ENCODE measurements at regions not wholly inside any gene's neighbourhood (a gene's known extent, or its start where the extent isn't known, plus 50 kb on each side); places are given as distances from the start of the nearest gene placed in this dataset.

DNA sequence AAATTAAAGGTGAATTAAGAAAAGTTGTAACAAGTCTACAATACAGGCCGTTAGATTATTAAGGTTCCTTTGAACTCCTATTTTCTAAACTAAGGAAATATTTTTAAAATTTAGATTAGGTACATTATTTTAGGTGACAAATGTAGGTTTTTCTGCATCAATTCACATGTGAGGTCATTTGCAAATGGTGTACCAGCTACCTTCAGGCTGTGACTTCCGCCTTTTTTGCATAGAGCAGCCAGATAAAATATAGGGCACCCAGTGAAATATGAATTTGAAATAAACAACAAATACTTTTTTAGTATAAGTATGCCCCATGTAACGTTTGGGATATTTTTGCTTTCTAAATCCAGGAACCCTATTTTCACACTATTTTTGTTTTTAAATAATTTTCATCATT lies 544.0 kb downstream of the LMO4 start:
- Histone ChIP-seq H3K9me3 (ENCODE audit: control insufficient read depth in 4 of 4, low read length in 3 of 4) (no peaks in the 10 kb centered on the region), H3K4me1 (ENCODE audit: control insufficient read depth in 4 of 4, insufficient read depth in 4 of 4, low read length in 3 of 4) (no peaks in the 10 kb centered on the region), H3K4me3 (ENCODE audit: low read depth in 1 of 3, low read length in 3 of 3) (no peak overlapping the region), H3K27ac (ENCODE audit: low read depth in 1 of 2, low read length in 2 of 2) (no peak overlapping the region), H3K9ac (ENCODE audit: low read depth in 1 of 2, low read length in 2 of 2) (no peak overlapping the region), H3K27me3 (ENCODE audit: control insufficient read depth in 4 of 4, insufficient read depth in 4 of 4, low read length in 3 of 4) (no peaks in the 10 kb centered on the region), H3K36me3 (ENCODE audit: control insufficient read depth in 4 of 4, insufficient read depth in 3 of 4, low read depth in 1 of 4, low read length in 3 of 4) (no peaks in the 10 kb centered on the region)
- WGBS: 84% methylated on average over 3 of the region's 3 CpGs
- no peak for TF ChIP-seq HNF4A (conservative IDR thresholded peaks at IDR 0.05)
- no peak for DNase-seq (ENCODE audit: low spot score)

DNA sequence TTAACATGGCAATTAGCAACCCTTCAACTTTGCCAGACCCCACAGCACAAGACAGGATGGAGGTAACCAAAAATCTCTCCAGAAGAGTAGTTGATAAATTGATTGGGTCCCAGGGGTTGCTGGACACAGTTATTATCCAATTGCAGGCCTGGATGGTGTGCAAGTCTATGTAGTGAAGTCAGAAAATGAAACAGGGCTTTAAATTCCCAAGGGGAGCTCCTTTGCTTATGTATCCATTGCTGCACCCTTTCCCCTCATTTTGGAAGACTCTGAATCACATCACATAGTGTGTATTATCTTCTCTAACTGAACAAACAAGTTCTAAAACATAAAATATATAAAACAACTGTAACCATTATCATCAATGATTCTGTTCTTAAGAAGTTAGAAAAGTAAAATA lies 550.2 kb downstream of the LMO4 start:
- TF ChIP-seq JUND (IDR thresholded peaks at IDR 0.05) (no peak), FOXA2 (IDR thresholded peaks at IDR 0.05) (no peak), HNF4A (conservative IDR thresholded peaks at IDR 0.05) (no peak), TAF1 (conservative IDR thresholded peaks at IDR 0.05) (no peak)
- TF ChIP-seq, protein P1, sequence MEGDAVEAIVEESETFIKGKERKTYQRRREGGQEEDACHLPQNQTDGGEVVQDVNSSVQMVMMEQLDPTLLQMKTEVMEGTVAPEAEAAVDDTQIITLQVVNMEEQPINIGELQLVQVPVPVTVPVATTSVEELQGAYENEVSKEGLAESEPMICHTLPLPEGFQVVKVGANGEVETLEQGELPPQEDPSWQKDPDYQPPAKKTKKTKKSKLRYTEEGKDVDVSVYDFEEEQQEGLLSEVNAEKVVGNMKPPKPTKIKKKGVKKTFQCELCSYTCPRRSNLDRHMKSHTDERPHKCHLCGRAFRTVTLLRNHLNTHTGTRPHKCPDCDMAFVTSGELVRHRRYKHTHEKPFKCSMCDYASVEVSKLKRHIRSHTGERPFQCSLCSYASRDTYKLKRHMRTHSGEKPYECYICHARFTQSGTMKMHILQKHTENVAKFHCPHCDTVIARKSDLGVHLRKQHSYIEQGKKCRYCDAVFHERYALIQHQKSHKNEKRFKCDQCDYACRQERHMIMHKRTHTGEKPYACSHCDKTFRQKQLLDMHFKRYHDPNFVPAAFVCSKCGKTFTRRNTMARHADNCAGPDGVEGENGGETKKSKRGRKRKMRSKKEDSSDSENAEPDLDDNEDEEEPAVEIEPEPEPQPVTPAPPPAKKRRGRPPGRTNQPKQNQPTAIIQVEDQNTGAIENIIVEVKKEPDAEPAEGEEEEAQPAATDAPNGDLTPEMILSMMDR (IDR thresholded peaks at IDR 0.05; ENCODE audit: low read depth, low read length, missing input control): no peak
- TF ChIP-seq, protein P2, sequence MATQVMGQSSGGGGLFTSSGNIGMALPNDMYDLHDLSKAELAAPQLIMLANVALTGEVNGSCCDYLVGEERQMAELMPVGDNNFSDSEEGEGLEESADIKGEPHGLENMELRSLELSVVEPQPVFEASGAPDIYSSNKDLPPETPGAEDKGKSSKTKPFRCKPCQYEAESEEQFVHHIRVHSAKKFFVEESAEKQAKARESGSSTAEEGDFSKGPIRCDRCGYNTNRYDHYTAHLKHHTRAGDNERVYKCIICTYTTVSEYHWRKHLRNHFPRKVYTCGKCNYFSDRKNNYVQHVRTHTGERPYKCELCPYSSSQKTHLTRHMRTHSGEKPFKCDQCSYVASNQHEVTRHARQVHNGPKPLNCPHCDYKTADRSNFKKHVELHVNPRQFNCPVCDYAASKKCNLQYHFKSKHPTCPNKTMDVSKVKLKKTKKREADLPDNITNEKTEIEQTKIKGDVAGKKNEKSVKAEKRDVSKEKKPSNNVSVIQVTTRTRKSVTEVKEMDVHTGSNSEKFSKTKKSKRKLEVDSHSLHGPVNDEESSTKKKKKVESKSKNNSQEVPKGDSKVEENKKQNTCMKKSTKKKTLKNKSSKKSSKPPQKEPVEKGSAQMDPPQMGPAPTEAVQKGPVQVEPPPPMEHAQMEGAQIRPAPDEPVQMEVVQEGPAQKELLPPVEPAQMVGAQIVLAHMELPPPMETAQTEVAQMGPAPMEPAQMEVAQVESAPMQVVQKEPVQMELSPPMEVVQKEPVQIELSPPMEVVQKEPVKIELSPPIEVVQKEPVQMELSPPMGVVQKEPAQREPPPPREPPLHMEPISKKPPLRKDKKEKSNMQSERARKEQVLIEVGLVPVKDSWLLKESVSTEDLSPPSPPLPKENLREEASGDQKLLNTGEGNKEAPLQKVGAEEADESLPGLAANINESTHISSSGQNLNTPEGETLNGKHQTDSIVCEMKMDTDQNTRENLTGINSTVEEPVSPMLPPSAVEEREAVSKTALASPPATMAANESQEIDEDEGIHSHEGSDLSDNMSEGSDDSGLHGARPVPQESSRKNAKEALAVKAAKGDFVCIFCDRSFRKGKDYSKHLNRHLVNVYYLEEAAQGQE (IDR thresholded peaks at IDR 0.05): no peak
- no peaks in the 10 kb centered on the region for H3K27me3 ChIP-seq (ENCODE audit: control insufficient read depth in 4 of 4, insufficient read depth in 4 of 4, low read length in 3 of 4)
- no peak overlapping the region for H3K9ac ChIP-seq (ENCODE audit: low read depth in 1 of 2, low read length in 2 of 2)
- DNase-seq (ENCODE audit: low spot score): no peak
- H3K4me3 ChIP-seq (ENCODE audit: low read depth in 1 of 3, low read length in 3 of 3): no peak overlapping the region
- H3K4me1 ChIP-seq (ENCODE audit: control insufficient read depth in 4 of 4, insufficient read depth in 4 of 4, low read length in 3 of 4): no peaks in the 10 kb centered on the region
- H3K36me3 ChIP-seq (ENCODE audit: control insufficient read depth in 4 of 4, insufficient read depth in 3 of 4, low read depth in 1 of 4, low read length in 3 of 4): no peaks in the 10 kb centered on the region
- H3K9me3 ChIP-seq (ENCODE audit: control insufficient read depth in 4 of 4, low read length in 3 of 4): no peaks in the 10 kb centered on the region
- no peak overlapping the region for H3K27ac ChIP-seq (ENCODE audit: low read depth in 1 of 2, low read length in 2 of 2)

DNA sequence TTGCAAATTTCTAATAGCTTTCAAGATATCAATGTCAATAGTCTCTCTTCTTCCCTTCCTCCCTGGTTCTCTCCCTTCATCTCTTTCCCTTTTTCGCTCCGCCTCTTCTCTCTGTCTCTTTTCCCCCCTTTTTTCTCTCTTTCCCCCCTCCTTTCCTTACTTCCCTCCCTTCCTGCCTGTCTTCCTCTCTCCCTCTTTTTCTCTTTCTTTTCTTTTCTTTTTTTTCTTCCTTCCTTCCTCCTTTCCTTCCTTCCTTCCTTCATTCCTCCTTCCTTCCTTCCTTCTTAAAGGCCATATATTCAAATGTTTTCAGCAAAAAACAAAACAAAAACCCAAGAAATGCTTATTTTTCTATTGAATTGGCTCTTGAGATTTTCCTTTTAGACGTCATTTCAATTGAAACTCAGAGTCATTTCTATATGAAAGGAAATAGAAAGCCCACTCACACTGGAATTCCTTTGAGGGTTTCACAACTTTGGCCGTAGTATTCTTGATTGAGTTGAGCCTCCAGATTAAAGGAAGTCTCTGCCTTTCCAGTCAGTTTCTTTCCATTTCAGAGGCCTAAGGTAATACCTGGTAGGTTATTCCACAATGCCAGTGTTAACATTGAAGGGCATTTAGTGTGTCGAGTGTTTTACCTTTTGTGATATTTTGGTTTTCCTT lies 551.5 kb downstream of the LMO4 start:
- H3K9me3 ChIP-seq (ENCODE audit: control insufficient read depth in 4 of 4, low read length in 3 of 4): no peaks in the 10 kb centered on the region
- no peaks in the 10 kb centered on the region for H3K27me3 ChIP-seq (ENCODE audit: control insufficient read depth in 4 of 4, insufficient read depth in 4 of 4, low read length in 3 of 4)
- H3K9ac ChIP-seq (ENCODE audit: low read depth in 1 of 2, low read length in 2 of 2): no peak overlapping the region
- 88% methylated on average over 5 of the region's 5 CpGs for WGBS
- H3K4me1 ChIP-seq (ENCODE audit: control insufficient read depth in 4 of 4, insufficient read depth in 4 of 4, low read length in 3 of 4): no peaks in the 10 kb centered on the region
- H3K4me3 ChIP-seq (ENCODE audit: low read depth in 1 of 3, low read length in 3 of 3): no peak overlapping the region
- H3K27ac ChIP-seq (ENCODE audit: low read depth in 1 of 2, low read length in 2 of 2): no peak overlapping the region
- TF ChIP-seq YY1 (IDR thresholded peaks at IDR 0.05) (no peak), HNF4A (conservative IDR thresholded peaks at IDR 0.05) (no peak), GABPA (IDR thresholded peaks at IDR 0.05 in 1 of 2, conservative IDR thresholded peaks at IDR 0.05 in 1 of 2) (no peak), FOXA2 (IDR thresholded peaks at IDR 0.05) (no peak)
- TF ChIP-seq, protein P3, sequence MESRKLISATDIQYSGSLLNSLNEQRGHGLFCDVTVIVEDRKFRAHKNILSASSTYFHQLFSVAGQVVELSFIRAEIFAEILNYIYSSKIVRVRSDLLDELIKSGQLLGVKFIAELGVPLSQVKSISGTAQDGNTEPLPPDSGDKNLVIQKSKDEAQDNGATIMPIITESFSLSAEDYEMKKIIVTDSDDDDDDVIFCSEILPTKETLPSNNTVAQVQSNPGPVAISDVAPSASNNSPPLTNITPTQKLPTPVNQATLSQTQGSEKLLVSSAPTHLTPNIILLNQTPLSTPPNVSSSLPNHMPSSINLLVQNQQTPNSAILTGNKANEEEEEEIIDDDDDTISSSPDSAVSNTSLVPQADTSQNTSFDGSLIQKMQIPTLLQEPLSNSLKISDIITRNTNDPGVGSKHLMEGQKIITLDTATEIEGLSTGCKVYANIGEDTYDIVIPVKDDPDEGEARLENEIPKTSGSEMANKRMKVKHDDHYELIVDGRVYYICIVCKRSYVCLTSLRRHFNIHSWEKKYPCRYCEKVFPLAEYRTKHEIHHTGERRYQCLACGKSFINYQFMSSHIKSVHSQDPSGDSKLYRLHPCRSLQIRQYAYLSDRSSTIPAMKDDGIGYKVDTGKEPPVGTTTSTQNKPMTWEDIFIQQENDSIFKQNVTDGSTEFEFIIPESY (IDR thresholded peaks at IDR 0.05): no peak
- H3K36me3 ChIP-seq (ENCODE audit: control insufficient read depth in 4 of 4, insufficient read depth in 3 of 4, low read depth in 1 of 4, low read length in 3 of 4): no peaks in the 10 kb centered on the region
- DNase-seq (ENCODE audit: low spot score): no peak
